Mucosa of descending colon (tissue), 3 donors: ENCODE measurements at regions not wholly inside any gene's neighbourhood (a gene's known extent, or its start where the extent isn't known, plus 50 kb on each side); places are given as distances from the start of the nearest gene placed in this dataset.

ENCODE experiments used
- ATAC-seq: fragments of 200-7000 bp; cut with Tn5 transposase; one replicate; pipeline ENCODE4 v1.9.1; 2020; ENCODE audit warnings: mild to moderate bottlenecking, moderate library complexity
- DNase-seq, 3 donors: peaks; one replicate each; pipeline ENCODE4 v3.0.0-alpha.2; 2020
- H3K36me3 ChIP-seq: fragments of 200-600 bp; one replicate; pipeline ENCODE4 v1.8.0; 2021; ENCODE audit warnings: low read depth, mild to moderate bottlenecking
- H3K4me1 ChIP-seq: fragments of 200-600 bp; one replicate; pipeline ENCODE4 v1.8.0; 2021; ENCODE audit warnings: low read depth, mild to moderate bottlenecking
- H3K4me3 ChIP-seq: fragments of 200-600 bp; one replicate; pipeline ENCODE4 v1.8.0; 2021; ENCODE audit warnings: mild to moderate bottlenecking
- H3K9me3 ChIP-seq: fragments of 200-600 bp; one replicate; pipeline ENCODE4 v1.8.0; 2021; ENCODE audit warnings: mild to moderate bottlenecking
- CTCF ChIP-seq: fragments of 200-600 bp; IDR thresholded peaks from one replicate; pipeline ENCODE4 v1.8.0; 2022; ENCODE audit warnings: antibody characterized with exemption, mild to moderate bottlenecking
- intact Hi-C, 2 donors: fragments of 100-400 bp; cut with DNase I in 1 of 2; cut with micrococcal nuclease in 1 of 2; formaldehyde crosslinking; loops; one replicate each; pipeline versions ENCODE4 v1.11.0 to v1.11.1; 2022; cut with DNase I, micrococcal nuclease
- donor health status: DM: no; HTN: no; CAD: no; lungs with moderate emphysema.
- donor health status: DM: no; HTN: no; CAD: no.
- donor health status: DM: no; HTN: yes; CAD: no.

DNA sequence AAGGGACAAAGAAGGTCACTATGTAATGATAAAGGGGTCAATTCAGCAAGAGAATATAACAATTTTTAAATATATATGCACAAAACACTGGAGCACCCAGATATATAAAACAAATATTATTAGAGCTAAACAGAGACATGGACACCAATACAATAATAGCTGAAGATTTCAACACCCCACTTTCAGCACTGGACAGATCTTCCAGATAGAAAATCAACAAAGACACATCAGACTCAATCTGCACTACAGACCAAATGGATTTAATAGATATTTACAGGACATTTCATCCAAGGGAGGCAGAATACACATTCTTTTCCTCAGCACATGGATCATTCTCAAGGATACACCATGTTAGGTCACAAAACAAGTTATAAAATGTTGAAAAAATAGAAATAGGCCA, 111.4 kb downstream of the SOX3 start:
- ATAC-seq (no peak), DNase-seq (no peak)
- Histone ChIP-seq H3K4me1 (no peaks in the 10 kb centered on the region), H3K36me3 (no peaks in the 10 kb centered on the region), H3K4me3 (no peak overlapping the region), H3K9me3 (no peaks in the 10 kb centered on the region)
- intact Hi-C loops: no loop called here
- no peak for TF ChIP-seq CTCF

- Histone ChIP-seq H3K9me3 (no peaks in the 10 kb centered on the region), H3K36me3 (no peaks in the 10 kb centered on the region), H3K4me3 (no peak overlapping the region), H3K4me1 (no peaks in the 10 kb centered on the region)
- DNase-seq (no peak), ATAC-seq (no peak)
- intact Hi-C loops: no loop called here
- TF ChIP-seq CTCF: no peak
Observed at GRCh38 chrX:140391313-140391712, 113.6 kb downstream of the SOX3 start.

DNA sequence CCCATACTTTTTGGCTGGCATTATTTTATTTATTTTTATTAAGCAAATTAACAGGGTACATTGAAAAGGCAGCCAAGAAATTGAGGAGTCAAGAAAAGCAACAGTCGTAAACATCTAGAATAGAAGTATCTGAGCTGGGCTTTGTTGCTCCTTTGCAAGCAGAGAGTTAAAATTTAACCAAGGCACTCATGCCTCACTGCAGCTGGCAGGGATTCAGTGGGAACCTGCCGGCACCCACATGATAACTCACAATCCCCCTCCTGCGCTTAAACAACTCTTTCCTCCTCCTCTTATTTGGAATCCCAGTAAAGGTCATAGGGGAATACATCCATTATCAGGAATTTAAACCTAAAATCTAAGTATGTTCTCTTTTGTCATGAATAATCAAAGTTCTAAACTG, 115.5 kb downstream of the SOX3 start:
- H3K4me1 ChIP-seq: no peaks in the 10 kb centered on the region
- TF ChIP-seq CTCF: no peak
- H3K36me3 ChIP-seq: no peaks in the 10 kb centered on the region
- no peaks in the 10 kb centered on the region for H3K9me3 ChIP-seq
- peak in 2 of 3 donors; percentile 17 to 24 for DNase-seq
- intact Hi-C loops: no loop called here
- ATAC-seq: peak; percentile 29
- H3K4me3 ChIP-seq: no peak overlapping the region

DNA sequence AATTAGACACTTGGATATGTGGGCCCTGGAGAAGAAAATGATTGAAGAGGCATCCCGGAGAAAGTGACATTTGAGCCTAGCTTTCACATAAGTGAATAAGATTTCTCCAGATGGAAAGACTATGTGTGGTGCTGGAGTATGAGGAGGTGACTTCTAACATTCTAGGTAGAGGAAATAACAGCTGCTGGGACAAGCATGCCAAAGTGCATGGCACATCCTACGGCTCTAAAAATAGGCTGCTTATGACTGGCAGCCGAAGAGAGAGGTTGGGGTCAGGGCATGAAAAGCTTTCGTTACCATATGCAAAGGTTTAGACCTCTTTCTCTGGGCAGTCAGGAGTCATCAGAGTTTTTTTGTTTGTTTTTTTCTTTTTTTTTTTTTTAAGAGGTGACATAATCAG, 142.0 kb downstream of the SOX3 start:
- no peak for TF ChIP-seq CTCF
- intact Hi-C loops: no loop called here
- Histone ChIP-seq H3K36me3 (no peaks in the 10 kb centered on the region), H3K9me3 (no peaks in the 10 kb centered on the region), H3K4me1 (no peaks in the 10 kb centered on the region), H3K4me3 (no peak overlapping the region)
- no peak for DNase-seq
- ATAC-seq: no peak

GRCh38 chrX:140360924-140361323, 143.9 kb downstream of the SOX3 start:
- H3K9me3 ChIP-seq: no peaks in the 10 kb centered on the region
- H3K4me3 ChIP-seq: no peak overlapping the region
- H3K4me1 ChIP-seq: no peaks in the 10 kb centered on the region
- H3K36me3 ChIP-seq: no peaks in the 10 kb centered on the region
- DNase-seq: no peak
- no peak for TF ChIP-seq CTCF
- intact Hi-C loops: no loop called here
- no peak for ATAC-seq

DNA sequence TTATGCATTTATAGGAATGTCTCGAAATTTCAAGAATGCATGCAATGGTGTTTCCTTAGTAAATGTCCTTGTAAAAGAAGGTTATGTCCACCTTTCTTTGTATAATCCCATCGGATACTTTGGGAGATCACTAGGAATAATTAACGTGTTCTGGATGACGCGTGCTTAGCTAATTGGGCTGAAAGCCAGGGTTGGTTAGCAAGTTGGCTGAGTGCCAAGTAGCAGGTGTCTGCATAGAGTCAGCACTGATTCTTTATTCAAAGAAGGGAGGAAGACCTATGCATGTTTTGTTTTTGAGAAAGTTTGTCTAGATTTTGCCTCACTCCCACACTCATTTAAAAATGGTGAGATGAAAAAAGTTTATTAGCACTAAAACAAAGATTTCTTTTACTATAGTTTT, 144.6 kb downstream of the SOX3 start:
- intact Hi-C loops: no loop called here
- H3K9me3 ChIP-seq: no peaks in the 10 kb centered on the region
- no peak overlapping the region for H3K4me3 ChIP-seq
- ATAC-seq: no peak
- DNase-seq: no peak
- H3K36me3 ChIP-seq: no peaks in the 10 kb centered on the region
- H3K4me1 ChIP-seq: no peaks in the 10 kb centered on the region
- no peak for TF ChIP-seq CTCF
